ENCODE measurements at regions not wholly inside any gene's neighbourhood (a gene's known extent, or its start where the extent isn't known, plus 50 kb on each side); places are given as distances from the start of the nearest gene placed in this dataset.

- H3K27ac Mint-ChIP-seq: no peak overlapping the region
- no peaks in the 10 kb centered on the region; the same call in 1 of the 2 replicates for H3K36me3 Mint-ChIP-seq (ENCODE audit: low read depth)
- H3K4me1 Mint-ChIP-seq (ENCODE audit: low read depth): peaks cover 8% of the 10 kb centered on the region
- H3K9me3 Mint-ChIP-seq: no peaks in the 10 kb centered on the region
- H3K27me3 Mint-ChIP-seq (ENCODE audit: insufficient read depth): peaks cover 62% of the 10 kb centered on the region
- DNase-seq: no peak
- no peak overlapping the region for H3K4me3 Mint-ChIP-seq
- TF ChIP-seq, protein P1, sequence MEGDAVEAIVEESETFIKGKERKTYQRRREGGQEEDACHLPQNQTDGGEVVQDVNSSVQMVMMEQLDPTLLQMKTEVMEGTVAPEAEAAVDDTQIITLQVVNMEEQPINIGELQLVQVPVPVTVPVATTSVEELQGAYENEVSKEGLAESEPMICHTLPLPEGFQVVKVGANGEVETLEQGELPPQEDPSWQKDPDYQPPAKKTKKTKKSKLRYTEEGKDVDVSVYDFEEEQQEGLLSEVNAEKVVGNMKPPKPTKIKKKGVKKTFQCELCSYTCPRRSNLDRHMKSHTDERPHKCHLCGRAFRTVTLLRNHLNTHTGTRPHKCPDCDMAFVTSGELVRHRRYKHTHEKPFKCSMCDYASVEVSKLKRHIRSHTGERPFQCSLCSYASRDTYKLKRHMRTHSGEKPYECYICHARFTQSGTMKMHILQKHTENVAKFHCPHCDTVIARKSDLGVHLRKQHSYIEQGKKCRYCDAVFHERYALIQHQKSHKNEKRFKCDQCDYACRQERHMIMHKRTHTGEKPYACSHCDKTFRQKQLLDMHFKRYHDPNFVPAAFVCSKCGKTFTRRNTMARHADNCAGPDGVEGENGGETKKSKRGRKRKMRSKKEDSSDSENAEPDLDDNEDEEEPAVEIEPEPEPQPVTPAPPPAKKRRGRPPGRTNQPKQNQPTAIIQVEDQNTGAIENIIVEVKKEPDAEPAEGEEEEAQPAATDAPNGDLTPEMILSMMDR (IDR thresholded peaks at IDR 0.05): no peak
Measured at GRCh38 chr21:38658511-38658910, 147.2 kb upstream of the ETS2 start.

- TF ChIP-seq, protein P1 (IDR thresholded peaks at IDR 0.05): no peak
- Mint-ChIP-seq H3K9me3 (no peaks in the 10 kb centered on the region), H3K27ac (no peak overlapping the region), H3K4me3 (peak overlapping the region; percentile 32; the same call in 1 of the 2 replicates), H3K4me1 (ENCODE audit: low read depth) (peaks cover 8% of the 10 kb centered on the region), H3K36me3 (ENCODE audit: low read depth) (no peaks in the 10 kb centered on the region; the same call in 1 of the 2 replicates), H3K27me3 (ENCODE audit: insufficient read depth) (peaks cover 67% of the 10 kb centered on the region)
- DNase-seq: no peak
Measured at GRCh38 chr21:38659936-38660332, 145.8 kb upstream of the ETS2 start.

DNA sequence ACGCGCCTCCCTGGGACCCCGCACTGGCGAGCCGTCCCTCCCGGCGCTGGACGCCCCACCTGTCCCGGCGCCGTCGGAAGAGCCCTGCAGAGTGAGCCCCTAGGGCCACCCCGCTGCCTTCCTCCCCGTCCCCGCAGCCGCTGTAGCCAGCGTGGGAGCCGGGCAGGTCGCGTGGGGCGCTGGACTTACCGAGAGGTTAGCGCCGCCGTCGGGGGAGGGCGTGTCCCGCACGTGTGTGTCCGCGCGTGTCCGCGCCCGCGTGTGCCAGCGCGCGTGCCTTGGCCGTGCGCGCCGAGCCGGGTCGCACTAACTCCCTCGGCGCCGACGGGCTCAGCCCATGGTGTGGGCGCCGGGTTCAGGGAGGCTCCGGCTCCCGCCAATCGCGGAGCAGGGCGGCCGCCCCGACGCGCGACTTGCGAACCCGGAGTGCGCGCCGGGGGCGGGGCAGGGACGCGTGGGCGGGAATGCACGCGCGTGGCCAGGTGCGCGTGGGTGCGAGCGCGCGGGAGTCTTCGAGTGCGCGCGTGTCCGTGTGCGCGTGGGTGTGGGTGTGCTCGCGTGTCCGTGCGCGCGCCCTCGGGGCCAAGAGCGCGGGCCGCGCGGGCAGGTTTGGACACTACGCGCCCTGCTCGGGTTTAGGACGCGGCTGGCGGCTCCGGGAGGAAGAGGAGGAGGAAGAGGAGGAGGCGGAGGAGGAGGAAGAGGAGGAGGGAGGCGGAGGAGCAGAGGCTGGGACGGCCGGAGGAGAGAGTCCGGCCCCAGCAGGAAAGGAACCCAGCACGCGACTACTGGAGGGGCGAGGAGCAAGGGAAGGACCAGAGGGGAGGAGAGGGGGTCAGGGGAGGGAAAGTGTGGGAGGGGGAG is 145.2 kb upstream of the ETS2 start:
- H3K4me1 Mint-ChIP-seq (ENCODE audit: low read depth): peaks cover 8% of the 10 kb centered on the region
- TF ChIP-seq, protein P1 (IDR thresholded peaks at IDR 0.05): no peak
- no peaks in the 10 kb centered on the region for H3K9me3 Mint-ChIP-seq
- no peak overlapping the region for H3K4me3 Mint-ChIP-seq
- H3K36me3 Mint-ChIP-seq (ENCODE audit: low read depth): no peaks in the 10 kb centered on the region; the same call in 1 of the 2 replicates
- peaks cover 66% of the 10 kb centered on the region for H3K27me3 Mint-ChIP-seq (ENCODE audit: insufficient read depth)
- H3K27ac Mint-ChIP-seq: no peak overlapping the region
- no peak for DNase-seq

DNA sequence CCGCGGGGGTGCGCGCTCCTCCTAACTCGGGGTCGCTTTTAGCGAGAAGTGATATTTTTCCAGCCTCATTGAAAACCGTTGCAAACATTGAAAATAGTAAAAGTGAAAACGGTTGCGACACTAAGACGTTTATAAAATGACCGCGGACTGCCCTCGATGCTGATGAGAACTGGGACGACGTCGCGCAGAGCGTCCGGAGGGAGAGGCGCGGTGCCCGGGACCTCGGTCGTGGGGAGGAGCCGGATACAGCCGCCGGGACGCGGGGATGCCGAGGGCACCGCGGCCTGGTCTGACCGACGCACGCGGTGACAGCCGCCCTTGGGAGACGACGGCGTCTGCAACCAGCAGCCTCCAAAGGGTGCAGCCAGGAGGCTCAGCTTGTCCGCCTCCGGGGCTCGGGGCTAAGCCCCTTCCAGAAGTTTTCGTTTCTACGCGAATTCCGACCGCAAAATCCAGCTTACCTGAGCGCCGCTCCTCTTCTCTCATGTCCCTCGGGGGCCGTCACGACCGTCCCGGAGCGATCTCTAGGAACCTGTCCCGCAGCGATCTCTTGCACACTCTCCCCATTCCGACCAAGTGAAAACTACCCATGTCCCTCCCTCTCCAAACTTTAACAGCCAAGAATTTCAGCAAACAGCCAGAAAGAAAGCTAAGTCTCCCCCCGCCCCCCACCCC is 144.4 kb upstream of the ETS2 start:
- H3K36me3 Mint-ChIP-seq (ENCODE audit: low read depth): no peaks in the 10 kb centered on the region; the same call in 1 of the 2 replicates
- no peaks in the 10 kb centered on the region for H3K9me3 Mint-ChIP-seq
- H3K27me3 Mint-ChIP-seq (ENCODE audit: insufficient read depth): peaks cover 61% of the 10 kb centered on the region
- peaks cover 8% of the 10 kb centered on the region for H3K4me1 Mint-ChIP-seq (ENCODE audit: low read depth)
- H3K27ac Mint-ChIP-seq: no peak overlapping the region
- TF ChIP-seq, protein P1 (IDR thresholded peaks at IDR 0.05): no peak
- H3K4me3 Mint-ChIP-seq: peak overlapping the region; percentile 29; the same call in 1 of the 2 replicates
- DNase-seq: no peak

DNA sequence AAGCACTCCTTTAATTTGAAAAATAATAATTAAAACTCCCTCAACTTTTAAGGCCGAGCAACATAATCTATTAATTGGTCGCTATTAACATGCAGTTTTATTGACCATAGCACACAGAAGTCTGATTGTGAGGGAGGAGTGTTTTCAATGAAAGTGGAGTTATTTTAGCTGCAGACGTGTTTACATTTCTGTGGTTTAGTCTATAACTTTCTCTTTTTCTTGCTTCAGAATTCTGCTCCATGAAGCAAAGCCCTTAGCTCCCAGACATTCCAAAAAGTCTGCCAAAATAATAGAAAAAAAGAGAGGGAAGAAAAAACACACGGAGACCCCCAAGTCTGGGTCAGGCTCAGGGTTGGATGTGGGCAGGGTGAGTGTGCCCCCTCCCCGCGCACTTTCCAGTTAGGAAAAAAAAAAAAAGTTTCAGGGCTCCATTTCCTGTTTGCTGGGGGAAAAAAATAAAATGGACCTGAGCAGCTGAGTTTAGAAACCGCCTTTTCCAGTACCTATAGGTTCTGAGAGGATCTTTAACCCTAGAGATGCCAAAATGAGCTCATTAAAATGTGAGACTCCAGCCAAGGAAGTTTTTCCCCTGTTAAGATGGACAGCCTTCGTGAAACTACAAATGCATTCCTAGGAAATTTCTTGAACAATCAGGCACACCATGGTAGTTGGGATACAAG is 143.7 kb upstream of the ETS2 start:
- H3K4me1 Mint-ChIP-seq (ENCODE audit: low read depth): peaks cover 8% of the 10 kb centered on the region
- peak overlapping the region; percentile 29; the same call in 1 of the 2 replicates for H3K4me3 Mint-ChIP-seq
- DNase-seq: peak; percentile 20
- no peaks in the 10 kb centered on the region; the same call in 1 of the 2 replicates for H3K36me3 Mint-ChIP-seq (ENCODE audit: low read depth)
- H3K27me3 Mint-ChIP-seq (ENCODE audit: insufficient read depth): peaks cover 54% of the 10 kb centered on the region
- H3K9me3 Mint-ChIP-seq: no peaks in the 10 kb centered on the region
- no peak overlapping the region for H3K27ac Mint-ChIP-seq
- TF ChIP-seq, protein P1 (IDR thresholded peaks at IDR 0.05): no peak

All from HFFc6 (cell line).